SK-N-SH treated with all-trans-retinoic acid at 6 μM for 48 hours (cell line): ENCODE measurements at regions not wholly inside any gene's neighbourhood (a gene's known extent, or its start where the extent isn't known, plus 50 kb on each side); places are given as distances from the start of the nearest gene placed in this dataset.

Experiments used
- ARNTL ChIP-seq: fragments of 450-650 bp; formaldehyde crosslinking; IDR thresholded peaks from 2 replicates; pipeline ENCODE4 v1.5.0; 2020; ENCODE audit warnings: low read depth, mild to moderate bottlenecking, moderate library complexity, borderline replicate concordance
- BACH2 ChIP-seq: fragments of 250-450 bp; sonication (Bioruptor Pico); IDR thresholded peaks from 2 replicates; pipeline ENCODE4 v1.9.0; 2021; ENCODE audit warnings: mild to moderate bottlenecking, borderline replicate concordance
- CSDC2 ChIP-seq: fragments of 250-450 bp; sonication (Bioruptor Pico); IDR thresholded peaks from 2 replicates; pipeline ENCODE4 v1.5.0; 2020; ENCODE audit warnings: mild to moderate bottlenecking, moderate library complexity
- ESRRG ChIP-seq: fragments of 250-450 bp; sonication (Bioruptor Pico); IDR thresholded peaks from 2 replicates; pipeline ENCODE4 v1.6.1; 2021; ENCODE audit warnings: mild to moderate bottlenecking
- GLIS3 ChIP-seq: fragments of 250-450 bp; sonication (Bioruptor Pico); IDR thresholded peaks from 2 replicates; pipeline ENCODE4 v1.5.0; 2020; ENCODE audit warnings: mild to moderate bottlenecking, moderate library complexity
- OSR1 ChIP-seq: fragments of 250-450 bp; sonication (Bioruptor Pico); IDR thresholded peaks from 2 replicates; pipeline ENCODE4 v1.8.0; 2022; ENCODE audit warnings: moderate library complexity, mild to moderate bottlenecking, inconsistent platforms
- SNAI2 ChIP-seq: fragments of 250-450 bp; sonication (Bioruptor Pico); IDR thresholded peaks from 2 replicates; pipeline ENCODE4 v1.5.0; 2020; ENCODE audit warnings: mild to moderate bottlenecking, moderate library complexity
- TCF4 ChIP-seq: fragments of 250-450 bp; sonication (Bioruptor Pico); IDR thresholded peaks from 2 replicates; pipeline ENCODE4 v1.8.0; 2021; ENCODE audit warnings: mild to moderate bottlenecking, moderate library complexity, borderline replicate concordance
- ZFP3 ChIP-seq: fragments of 250-450 bp; sonication (Bioruptor Pico); IDR thresholded peaks from 2 replicates; pipeline ENCODE4 v1.5.0; 2020; ENCODE audit warnings: mild to moderate bottlenecking, moderate library complexity
- ZFP30 ChIP-seq: fragments of 450-650 bp; formaldehyde crosslinking; IDR thresholded peaks from 2 replicates; pipeline ENCODE4 v1.5.0; 2022; ENCODE audit warnings: mild to moderate bottlenecking, moderate library complexity
- ZNF70 ChIP-seq: fragments of 450-650 bp; formaldehyde crosslinking; IDR thresholded peaks from 2 replicates; pipeline ENCODE4 v1.5.0; 2020; ENCODE audit warnings: mild to moderate bottlenecking, moderate library complexity
- TF ChIP-seq, protein P1 (sequence below): fragments of 250-450 bp; sonication (Bioruptor Pico); IDR thresholded peaks from 2 replicates; pipeline ENCODE4 v1.8.0; 2020; ENCODE audit warnings: mild to moderate bottlenecking, moderate library complexity, borderline replicate concordance
- TF ChIP-seq, protein P2 (sequence below): fragments of 250-450 bp; sonication (Bioruptor Pico); IDR thresholded peaks from 2 replicates; pipeline ENCODE4 v1.8.0; 2021; ENCODE audit warnings: low read depth, mild to moderate bottlenecking, moderate library complexity, borderline replicate concordance

DNA sequence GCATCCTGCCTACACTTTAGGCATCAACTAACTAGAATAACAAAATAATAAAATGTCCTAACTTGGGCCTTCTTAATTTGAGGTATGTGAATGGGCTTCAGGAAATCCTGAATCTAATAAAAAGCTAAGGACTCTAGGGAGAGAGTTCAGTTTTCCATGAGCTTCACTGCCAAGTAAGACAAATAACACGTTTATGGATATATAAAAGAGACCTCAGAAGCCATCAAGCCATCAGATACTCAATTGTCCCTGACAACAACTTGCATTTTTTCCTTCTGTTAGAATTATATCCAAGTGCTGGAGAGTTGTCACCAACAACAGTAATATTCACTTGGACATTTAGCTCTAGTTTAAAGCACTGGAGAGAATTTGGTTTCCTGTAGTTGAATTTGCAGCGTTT lies 102.4 kb upstream of the IGSF10 start:
- no peak for TF ChIP-seq ARNTL (CRISPR knock-in tag)
- no peak for TF ChIP-seq TCF4 (CRISPR knock-in tag)
- no peak for TF ChIP-seq BACH2 (CRISPR knock-in tag)
- TF ChIP-seq ZNF70, result no peak
- no peak for TF ChIP-seq ESRRG (CRISPR knock-in tag)
- no peak for TF ChIP-seq OSR1 (CRISPR knock-in tag)
- TF ChIP-seq, protein P1, sequence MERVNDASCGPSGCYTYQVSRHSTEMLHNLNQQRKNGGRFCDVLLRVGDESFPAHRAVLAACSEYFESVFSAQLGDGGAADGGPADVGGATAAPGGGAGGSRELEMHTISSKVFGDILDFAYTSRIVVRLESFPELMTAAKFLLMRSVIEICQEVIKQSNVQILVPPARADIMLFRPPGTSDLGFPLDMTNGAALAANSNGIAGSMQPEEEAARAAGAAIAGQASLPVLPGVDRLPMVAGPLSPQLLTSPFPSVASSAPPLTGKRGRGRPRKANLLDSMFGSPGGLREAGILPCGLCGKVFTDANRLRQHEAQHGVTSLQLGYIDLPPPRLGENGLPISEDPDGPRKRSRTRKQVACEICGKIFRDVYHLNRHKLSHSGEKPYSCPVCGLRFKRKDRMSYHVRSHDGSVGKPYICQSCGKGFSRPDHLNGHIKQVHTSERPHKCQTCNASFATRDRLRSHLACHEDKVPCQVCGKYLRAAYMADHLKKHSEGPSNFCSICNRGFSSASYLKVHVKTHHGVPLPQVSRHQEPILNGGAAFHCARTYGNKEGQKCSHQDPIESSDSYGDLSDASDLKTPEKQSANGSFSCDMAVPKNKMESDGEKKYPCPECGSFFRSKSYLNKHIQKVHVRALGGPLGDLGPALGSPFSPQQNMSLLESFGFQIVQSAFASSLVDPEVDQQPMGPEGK (CRISPR knock-in tag), result no peak
- no peak for TF ChIP-seq ZFP3 (CRISPR knock-in tag)
- TF ChIP-seq CSDC2 (CRISPR knock-in tag), result no peak
- TF ChIP-seq ZFP30, result no peak
- TF ChIP-seq SNAI2 (CRISPR knock-in tag), result no peak
- TF ChIP-seq, protein P2, sequence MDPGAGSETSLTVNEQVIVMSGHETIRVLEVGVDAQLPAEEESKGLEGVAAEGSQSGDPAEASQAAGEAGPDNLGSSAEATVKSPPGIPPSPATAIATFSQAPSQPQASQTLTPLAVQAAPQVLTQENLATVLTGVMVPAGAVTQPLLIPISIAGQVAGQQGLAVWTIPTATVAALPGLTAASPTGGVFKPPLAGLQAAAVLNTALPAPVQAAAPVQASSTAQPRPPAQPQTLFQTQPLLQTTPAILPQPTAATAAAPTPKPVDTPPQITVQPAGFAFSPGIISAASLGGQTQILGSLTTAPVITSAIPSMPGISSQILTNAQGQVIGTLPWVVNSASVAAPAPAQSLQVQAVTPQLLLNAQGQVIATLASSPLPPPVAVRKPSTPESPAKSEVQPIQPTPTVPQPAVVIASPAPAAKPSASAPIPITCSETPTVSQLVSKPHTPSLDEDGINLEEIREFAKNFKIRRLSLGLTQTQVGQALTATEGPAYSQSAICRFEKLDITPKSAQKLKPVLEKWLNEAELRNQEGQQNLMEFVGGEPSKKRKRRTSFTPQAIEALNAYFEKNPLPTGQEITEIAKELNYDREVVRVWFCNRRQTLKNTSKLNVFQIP, result no peak
- TF ChIP-seq GLIS3, result no peak
